Activated CD8-positive, alpha-beta memory T cell treated with anti-CD3 and anti-CD28 coated beads for 36 hours (primary cell): ENCODE measurements at regions not wholly inside any gene's neighbourhood (a gene's known extent, or its start where the extent isn't known, plus 50 kb on each side); places are given as distances from the start of the nearest gene placed in this dataset.

Source experiments
- CTCF ChIA-PET: fragments of 350-600 bp; sonication (Branson Sonifier 250); formaldehyde crosslinking; loops from one replicate; lab custom pipeline; 2021; ENCODE audit warnings: antibody characterized with exemption; lab: Charles Lee
- POLR2A ChIA-PET: fragments of 350-600 bp; sonication (Branson Sonifier 250); formaldehyde crosslinking; loops from one replicate; lab custom pipeline; 2021; ENCODE audit warnings: antibody characterized with exemption; lab: Charles Lee

DNA sequence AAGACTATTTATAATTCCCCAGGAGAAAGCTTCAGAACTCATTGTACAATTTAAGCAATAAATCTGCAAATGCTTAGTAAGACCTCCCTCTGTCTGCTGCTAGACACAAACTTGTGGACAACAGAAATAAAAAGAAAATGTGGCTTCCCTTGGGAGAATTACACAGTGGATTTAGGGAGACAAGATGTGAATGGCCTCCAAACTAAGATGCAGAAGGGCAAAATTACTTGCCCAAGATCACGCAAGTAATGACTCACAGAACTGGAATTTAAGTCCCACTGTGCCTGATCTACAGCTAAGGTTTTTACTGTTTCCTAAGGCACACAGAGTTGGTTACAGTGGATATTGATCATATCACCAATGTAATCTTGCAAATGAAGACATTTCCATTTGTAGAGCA, 947.0 kb downstream of the NLGN4Y start:
- ChIA-PET CTCF (no interaction called here), POLR2A (no interaction called here)

DNA sequence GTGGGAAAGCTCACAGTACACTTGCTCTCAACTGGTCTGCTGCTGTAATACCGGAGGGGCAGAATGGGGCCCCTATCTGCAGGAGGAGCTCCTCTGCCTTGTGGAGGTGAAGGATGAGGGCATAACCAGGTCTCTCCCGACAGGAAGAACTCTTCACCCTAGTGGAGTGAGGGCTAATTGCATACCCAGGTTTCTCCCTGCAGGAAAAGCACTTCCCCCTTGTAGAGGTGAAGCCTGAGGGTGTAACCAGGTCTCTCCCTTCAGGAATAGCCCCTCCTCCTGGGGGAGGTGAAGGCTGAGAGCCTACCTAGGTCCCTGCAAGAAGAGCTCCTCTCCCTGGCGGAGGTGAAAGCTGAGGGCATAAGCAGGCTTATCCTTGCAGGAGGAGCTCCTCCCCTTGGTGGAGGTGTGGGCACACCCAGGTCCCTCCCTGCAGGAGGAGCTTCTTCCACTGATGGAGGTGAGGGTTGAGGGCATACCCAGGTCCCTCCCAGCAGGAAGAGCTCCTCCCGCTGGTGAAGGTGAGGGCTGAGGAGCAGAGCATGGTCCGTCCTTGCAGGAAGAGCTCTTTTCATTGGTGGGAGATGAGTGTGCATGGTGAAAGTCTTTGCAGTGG, 954.1 kb downstream of the NLGN4Y start:
- ChIA-PET CTCF (no interaction called here), POLR2A (no interaction called here)

DNA sequence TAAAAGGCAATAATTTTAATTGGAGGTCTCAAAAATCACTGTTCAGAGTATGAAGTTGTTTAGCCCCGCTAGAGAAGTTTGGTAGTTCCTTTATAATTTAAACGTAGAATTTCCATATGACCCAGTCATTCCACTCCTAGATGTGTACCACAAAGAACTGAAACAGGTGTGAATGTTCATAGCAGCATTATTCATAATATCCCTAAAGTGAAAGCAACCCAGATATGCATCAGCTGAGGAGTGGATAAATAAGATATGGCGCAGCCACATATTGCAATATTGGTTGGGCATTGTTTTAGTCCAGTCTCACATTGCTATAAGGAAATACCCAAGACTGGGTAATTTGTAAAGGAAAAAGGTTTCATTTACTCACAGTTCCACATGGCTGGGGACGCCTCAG, 976.2 kb downstream of the NLGN4Y start:
- ChIA-PET CTCF (no interaction called here), POLR2A (no interaction called here)

DNA sequence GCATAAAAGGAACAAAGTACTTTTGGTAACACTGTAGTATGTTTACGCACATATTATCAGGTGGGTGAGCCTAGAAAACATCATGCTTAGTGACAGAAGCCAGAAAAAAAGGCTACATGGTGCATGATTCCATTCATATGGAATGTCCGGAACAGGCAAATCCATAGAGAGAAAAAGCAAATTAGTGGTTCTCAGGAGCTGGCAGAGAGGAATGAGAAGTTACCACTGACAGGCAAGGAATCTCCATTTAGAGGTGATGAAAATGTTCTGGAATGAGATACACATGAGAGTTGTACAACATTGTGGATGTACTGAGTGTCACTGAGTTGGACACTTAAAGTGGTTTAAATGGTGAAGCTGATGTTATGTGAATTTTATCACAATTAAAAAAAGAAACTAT, 976.9 kb downstream of the NLGN4Y start:
- CTCF ChIA-PET: no interaction called here

DNA sequence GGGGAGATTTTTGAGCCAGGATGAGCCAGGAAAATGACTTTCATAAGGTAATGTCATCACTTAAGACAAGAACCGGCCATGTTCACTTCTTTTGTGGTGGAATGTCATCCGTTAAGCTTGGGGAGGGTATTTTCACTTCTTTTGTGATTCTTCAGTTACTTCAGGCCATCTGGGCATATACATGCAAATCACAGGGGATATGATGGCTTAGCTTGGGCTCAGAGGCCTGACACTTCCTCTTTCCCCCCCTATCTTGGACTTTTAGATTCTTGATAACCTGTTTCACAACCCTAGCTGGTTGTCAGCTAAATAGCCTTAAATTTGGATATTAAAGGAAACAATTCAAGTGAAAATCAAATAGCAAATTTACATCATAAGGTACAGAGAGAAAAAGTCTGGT, 986.0 kb downstream of the NLGN4Y start:
- ChIA-PET POLR2A (no interaction called here), CTCF (no interaction called here)

More for the DNA sequence above, 976.9 kb downstream of the NLGN4Y start:
- POLR2A ChIA-PET: no interaction called here

DNA sequence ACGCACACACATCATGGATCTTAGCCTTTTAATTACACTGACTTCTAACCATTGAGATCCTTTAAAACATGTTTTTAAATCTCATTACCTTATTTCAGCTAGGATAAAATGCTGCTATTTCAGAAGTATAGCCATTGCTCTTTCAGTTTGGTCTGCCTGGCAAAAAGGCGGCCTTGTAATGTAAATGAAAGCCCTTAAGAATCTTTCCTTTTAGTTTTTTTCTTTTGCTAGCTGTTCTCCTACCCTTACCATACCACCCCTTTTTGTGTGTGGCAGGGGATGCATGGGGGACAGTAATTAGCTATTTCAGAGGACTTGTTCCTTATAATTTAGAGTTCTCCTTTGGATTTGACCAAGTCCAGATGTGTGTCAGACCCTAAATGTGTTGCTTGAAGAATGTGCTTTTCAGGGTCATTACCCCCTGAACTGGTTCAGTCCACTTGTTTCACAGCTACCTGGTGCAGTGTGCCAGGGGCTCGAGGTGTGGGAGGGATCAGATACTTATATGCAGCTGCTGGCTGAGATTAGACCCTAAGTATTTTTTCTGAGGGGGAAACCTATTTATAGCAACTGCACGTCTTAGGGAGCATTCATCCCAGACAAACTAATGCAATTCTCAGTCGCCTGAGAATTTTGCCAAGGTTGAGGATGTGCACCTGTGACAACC, 986.8 kb downstream of the NLGN4Y start:
- ChIA-PET CTCF (no interaction called here), POLR2A (no interaction called here)

DNA sequence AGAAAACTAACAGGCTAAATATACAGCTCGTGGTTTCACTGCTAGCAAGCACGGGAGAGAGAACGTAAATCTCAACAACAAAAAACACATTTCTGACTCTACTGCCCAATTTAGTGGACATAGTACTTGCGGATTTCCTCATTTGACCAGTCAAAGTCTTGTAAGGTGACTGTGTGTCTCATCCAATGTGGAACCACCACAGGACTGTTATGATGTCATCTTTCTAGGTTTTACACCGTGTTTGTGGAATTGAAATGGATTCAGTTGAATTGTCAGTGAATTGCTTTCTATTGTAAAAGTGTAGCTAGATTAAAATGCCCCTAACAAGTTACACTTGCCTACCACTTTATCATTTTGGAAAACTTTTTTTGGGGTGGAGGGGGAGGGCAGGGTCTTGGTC, 1010.8 kb downstream of the NLGN4Y start:
- ChIA-PET CTCF (no interaction called here), POLR2A (no interaction called here)

DNA sequence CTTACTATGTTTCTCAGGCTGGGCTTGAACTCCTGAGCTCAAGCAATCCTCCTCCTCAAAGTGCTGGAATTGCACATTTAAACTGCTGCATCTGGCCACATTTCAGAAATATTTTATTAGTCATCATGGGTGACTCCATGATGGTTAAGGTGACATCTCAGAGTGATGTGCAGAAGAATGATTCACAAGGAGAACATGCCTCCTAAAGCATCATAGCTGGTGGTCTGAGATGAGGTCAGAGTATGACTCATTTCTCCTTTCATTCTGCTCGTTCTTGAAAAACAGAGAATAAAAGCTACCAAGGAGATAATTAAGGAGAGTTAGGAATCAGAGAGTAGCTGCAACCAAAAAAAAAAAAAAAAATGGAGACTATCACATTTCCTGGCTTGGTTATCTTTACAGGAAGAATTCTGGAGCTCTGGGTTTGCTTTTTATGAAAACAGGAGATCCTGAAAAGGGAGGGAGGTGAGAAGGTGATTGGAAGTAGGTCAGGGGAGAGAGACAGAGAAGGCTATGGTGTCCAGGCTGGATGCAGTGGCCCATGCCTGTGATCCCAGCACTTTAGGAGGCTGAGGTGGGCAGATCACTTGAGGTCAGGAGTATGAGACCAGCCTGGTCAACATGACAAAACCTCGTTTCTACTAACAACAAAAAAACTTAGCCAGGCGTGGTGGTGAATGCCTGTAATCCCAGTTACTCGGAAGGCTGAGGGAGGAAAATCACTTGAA, 1011.6 kb downstream of the NLGN4Y start:
- ChIA-PET CTCF (no interaction called here), POLR2A (no interaction called here)

DNA sequence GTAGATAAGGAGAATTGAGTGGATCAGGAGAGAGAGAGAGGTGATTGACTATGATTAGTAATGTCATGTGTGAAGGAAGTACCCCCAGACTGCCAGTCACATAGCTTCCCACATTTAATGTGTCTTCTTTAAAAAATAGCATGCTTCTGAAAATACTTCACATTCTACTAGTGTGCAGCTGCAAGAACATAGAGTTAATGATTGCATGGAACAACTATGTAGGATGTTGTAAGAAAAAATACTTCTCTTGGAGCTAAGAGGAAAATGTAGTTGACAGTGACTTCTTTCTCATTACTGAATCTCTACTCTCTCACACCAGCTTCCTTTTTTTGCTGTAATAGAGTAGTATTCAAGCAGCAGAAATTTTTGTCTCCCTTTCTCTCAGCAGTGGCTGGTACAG, 1016.2 kb downstream of the NLGN4Y start:
- ChIA-PET POLR2A (no interaction called here), CTCF (no interaction called here)

DNA sequence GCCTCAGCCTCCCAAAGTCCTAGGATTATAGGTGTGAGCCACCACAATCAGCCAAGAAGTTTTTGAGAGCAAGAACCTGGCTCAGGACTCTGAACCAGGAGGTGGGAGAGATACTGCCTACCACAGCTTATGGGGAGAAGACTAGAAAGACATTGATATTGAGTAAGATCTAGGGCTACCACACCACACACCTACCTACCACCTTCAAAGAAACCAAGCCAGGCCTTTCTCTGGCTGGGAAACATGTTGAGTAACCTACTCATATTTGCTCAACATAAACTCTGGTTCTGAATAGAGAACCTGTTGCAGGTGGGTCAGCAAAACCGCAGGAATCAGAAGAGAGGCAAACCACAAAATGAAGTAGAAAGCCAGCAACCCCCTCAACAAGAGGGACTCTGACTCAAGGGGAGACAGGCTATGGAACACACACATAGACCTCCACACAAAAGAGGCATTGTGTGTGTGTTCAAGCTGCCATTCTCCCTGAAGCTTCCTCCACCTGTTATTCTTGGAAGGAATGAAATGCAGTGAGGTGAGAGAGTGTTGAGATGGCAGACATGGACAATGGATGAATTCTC, 1021.9 kb downstream of the NLGN4Y start:
- ChIA-PET CTCF (no interaction called here), POLR2A (no interaction called here)

DNA sequence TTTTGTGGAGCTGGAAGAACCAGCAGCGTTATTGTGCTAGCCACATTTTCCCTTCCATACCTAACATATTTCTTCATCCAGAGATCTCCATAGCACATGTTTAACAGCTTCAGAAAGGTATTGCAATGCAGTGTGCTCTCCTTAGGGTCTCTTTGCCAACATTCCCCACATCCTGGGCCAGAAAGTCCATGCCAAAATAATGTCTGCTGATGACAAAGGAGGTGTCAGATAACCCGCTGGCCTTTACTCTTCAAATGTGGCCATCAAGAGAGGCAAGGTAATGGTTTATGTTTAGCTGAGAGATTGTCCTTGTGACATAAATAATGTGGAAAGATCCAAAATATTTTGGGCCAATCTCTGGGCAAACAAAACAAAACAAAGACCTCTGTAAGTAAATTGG, 1027.7 kb downstream of the NLGN4Y start:
- ChIA-PET CTCF (no interaction called here), POLR2A (no interaction called here)

DNA sequence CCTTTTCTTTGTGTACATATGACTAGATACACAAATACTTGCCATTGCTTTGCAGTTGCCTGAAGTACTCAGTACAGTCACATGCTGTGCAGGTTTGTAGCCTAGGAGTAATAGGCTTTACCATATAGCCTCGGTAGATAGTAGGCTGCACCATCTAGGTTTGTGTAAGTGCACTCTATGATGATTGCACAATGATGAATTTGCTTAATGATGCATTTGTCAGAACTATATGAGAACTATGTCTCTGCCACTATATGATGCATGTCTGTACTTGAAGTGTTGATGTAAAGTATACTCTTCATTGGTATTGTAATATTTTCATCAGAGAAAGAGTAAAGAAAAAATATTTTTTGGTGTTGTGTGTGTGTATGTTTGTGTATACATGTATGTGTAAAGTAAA, 1030.7 kb downstream of the NLGN4Y start:
- ChIA-PET CTCF (no interaction called here), POLR2A (no interaction called here)

DNA sequence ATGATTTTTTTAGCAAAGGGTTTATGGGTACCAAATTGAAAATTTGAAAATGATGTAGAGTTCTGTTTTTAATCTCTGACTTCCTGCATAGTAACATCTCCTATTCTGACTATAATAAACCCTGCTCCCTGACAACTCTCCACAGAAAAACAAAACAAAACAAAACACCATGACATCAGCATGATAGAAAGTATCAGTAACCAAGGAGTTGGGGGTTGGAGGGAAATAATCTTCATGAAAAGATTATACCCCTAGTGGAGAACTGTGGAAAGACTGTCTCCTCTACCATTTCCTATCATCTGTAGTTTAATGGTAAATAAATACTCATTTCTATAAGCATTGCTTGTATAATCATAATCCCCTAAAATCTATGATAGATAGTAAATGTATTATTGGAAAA, 1034.8 kb downstream of the NLGN4Y start:
- CTCF ChIA-PET: no interaction called here
- POLR2A ChIA-PET: no interaction called here

DNA sequence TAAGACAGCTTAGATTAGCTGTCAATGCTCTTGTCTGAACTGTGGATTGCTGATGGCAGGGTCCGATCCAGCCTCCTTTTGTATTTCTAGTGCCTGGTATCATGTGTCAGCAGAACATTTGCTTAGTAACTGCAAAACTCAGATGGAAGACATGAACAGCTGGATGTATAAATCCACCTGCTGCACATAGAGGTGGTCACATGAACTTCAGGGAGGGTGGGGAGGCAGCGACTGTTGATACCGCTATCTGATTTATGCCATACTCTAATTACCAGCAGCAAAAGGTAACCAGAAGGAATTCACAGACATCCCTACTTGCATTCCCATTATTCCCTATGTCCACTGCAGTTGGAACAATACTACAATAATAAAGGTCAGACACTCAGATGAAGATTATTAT, 1036.5 kb downstream of the NLGN4Y start:
- POLR2A ChIA-PET: no interaction called here
- CTCF ChIA-PET: no interaction called here

DNA sequence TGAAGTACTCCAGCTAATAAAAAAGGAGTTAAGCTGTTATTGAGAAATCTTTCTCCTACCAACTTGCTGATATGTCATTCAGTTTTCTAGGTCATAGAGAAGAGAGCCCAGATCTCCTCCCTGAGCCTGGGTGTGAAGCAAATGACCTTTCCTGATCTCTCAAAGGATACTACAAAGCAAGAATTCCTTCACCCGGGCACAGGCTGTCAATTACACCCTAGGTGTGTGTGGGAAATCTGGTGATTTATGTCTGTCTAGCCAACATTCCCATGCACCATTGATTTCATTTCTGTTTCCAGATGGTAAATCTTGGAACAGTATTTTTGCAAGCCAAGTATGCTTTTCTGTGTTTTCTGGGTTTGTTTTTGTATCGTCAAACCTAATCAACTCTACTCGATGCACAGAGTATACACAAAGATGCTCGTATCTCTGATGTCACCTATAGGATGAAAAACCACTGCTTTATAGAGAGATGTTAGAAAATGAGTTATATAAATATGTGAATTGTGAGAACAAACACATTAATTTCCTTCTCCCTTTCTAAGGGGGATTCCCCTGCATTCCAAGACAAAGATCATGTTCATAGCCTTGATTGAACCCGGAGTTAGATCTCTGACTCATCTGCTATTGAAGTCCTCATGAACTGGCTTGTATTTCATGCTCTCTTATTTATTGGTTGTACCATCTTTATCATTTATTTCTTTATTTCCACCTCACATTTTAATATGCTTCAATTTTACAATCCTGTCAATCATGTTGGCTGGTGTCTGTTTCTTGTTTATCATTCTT, 1037.4 kb downstream of the NLGN4Y start:
- ChIA-PET CTCF (no interaction called here), POLR2A (no interaction called here)

DNA sequence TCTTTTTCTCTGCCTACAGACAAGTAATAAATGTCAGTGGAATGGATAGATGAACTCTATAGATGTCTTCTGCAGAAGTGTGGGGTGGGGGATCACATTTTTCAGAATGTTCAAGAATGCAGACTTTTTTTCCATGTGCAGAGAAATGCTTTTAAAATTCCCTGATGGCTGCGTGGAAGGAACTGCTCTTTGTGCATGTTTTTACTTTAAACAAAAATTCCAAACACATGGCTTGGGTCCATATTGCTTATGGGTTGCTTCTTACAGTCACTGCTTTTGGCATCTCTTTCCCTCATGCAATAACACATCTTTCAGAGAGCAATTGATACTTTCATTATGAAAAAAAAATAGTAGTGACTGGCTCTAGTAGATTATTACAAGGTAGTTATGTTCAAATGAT, 1053.6 kb downstream of the NLGN4Y start:
- CTCF ChIA-PET: no interaction called here

DNA sequence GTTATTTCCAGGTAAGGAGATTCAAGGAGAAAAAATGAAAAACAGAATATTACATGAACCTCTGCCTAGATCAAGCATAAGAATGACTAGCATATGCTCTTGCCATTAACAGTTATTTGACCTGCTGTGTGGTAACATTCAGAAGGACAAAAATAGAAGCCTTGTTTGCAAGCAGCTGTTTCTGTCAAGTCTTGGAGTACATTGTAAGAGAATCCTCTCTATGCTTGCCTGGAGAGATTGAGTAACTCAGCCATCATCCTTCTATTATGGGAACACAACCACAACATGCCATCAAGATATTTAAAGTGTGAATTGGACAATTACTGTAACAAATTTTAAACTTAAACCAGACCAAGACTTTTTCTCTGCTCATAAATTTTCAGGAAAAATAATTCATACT, 1054.4 kb downstream of the NLGN4Y start:
- POLR2A ChIA-PET: no interaction called here
- CTCF ChIA-PET: no interaction called here

More for the DNA sequence above, 1053.6 kb downstream of the NLGN4Y start:
- POLR2A ChIA-PET: no interaction called here

DNA sequence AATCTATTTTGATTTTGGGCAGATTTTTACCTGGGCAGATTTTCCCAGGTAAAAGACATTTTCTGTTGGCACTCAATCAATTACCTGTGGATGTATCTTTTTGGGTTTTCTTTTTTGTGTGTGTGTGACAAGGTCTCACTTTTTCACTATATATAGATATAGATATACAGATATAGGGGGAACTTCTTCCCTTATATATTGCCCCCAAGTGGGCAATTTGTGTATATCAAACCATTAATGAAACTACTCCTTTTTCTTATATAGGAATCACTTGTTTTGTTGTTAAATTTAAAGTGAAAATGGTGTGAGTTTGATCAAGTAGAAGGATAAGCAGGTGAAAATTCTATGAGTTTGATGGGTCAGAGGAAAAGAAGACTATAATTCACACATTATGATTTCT, 1054.9 kb downstream of the NLGN4Y start:
- ChIA-PET CTCF (no interaction called here), POLR2A (no interaction called here)

DNA sequence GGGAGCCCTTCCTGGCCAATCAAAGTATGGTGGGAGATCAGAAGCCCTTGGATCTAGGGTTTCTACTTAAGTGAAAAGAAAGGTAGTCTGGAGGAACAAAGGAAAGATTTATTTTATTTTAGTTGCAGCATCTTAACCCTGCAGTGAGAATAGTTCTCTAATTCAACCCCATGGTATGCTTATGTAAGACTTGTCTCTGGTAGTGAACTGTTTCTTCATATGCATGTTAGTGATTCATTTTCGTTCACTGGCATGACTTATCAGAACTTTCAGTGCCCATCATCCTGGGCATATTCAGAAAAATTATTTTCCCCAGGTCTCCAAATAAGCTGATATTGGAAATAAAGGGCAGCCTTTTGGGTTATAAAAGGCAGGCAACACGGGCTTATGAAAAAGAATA, 1058.8 kb downstream of the NLGN4Y start:
- ChIA-PET CTCF (no interaction called here), POLR2A (no interaction called here)

DNA sequence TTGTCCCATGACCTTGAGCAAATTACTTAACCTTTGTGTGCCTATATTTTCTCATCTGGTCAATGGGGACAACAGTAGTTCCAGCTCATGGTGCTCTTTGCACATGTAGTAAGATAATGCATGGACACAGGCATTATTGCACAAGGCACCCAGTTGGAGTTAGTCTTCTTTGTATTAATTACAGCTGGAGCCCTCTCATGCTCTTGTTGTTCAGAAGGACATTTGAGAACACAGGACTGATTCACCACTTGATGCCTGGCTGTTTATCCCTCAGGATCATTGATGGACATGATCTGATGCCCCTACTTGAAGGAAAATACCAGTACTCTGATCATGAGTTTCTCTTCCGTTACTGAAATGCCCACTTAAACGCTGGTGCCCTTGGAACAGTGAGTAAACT, 1068.6 kb downstream of the NLGN4Y start:
- POLR2A ChIA-PET: no interaction called here
- CTCF ChIA-PET: no interaction called here
